HG03439 (cell line): ENCODE measurements at regions not wholly inside any gene's neighbourhood (a gene's known extent, or its start where the extent isn't known, plus 50 kb on each side); places are given as distances from the start of the nearest gene placed in this dataset.
"Not testable (repeated sequence)": the region's sequence is repeated elsewhere in the genome, so short reads cannot be mapped to it uniquely, and the experiment has no call there.

Experiments used
- ATAC-seq: cut with Tn5 transposase; IDR thresholded peaks from one replicate; pipeline ENCODE4 v1.9.1; 2021; ENCODE audit warnings: mild to moderate bottlenecking, moderate library complexity; ENCODE audit not compliant: unreplicated experiment

- ATAC-seq = no peak
Observed at GRCh38 chr18:43341014-43341413, 63.7 kb upstream of the SYT4 start.

- no peak for ATAC-seq
Observed at GRCh38 chr18:43350176-43350575, 72.9 kb upstream of the SYT4 start.

- no peak for ATAC-seq
Observed at GRCh38 chr18:43364535-43364934, 87.2 kb upstream of the SYT4 start.

GRCh38 chr18:43367895-43368294, 90.6 kb upstream of the SYT4 start:
- ATAC-seq = no peak

- ATAC-seq = not testable (repeated sequence)
Observed at GRCh38 chr18:43369311-43369710, 92.0 kb upstream of the SYT4 start.

DNA sequence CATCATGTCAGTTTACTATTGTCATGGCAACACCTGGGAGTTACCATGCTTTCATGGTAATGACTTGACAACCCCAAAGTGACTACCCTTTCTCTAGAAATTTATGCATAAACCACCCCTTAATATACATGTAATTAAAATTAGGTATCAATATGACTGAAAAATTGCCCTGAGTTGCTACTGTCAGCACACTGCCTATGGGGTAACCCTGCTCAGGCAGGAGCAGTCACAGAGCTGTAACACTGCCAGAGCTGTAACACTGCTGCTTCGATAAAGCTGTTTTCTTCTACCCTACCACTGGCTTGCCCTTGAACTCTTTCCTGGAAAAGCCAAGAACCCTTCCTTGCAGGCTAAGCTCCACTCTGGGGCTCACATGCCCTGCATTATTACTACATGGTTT, 95.5 kb upstream of the SYT4 start:
- ATAC-seq = no peak

GRCh38 chr18:43380104-43380672, 102.9 kb upstream of the SYT4 start:
- ATAC-seq = no peak

- ATAC-seq = no peak
Observed at GRCh38 chr18:43382641-43383403, 105.5 kb upstream of the SYT4 start.

GRCh38 chr18:43389163-43389562, 111.9 kb upstream of the SYT4 start:
- no peak for ATAC-seq

DNA sequence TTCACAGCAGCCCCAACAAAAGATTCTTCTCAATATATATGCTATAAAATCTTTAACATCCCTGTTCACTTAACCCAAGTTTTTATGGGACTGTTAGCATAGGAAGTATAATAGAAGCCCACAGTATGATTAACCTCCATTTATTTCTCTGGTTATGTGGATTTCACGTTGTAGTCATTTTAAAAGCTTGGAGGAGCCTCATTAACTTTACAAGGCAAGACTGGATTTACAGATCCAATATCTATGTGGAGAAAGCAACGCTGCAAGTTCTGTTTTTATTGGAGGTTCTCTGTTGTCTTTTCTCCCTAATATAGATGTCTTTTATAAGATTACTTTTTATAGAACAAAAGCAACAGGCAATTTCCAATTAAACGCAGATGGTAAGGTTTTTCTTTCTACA, 114.9 kb upstream of the SYT4 start:
- ATAC-seq = no peak

- no peak for ATAC-seq
Observed at GRCh38 chr18:43393174-43393573, 115.9 kb upstream of the SYT4 start.

DNA sequence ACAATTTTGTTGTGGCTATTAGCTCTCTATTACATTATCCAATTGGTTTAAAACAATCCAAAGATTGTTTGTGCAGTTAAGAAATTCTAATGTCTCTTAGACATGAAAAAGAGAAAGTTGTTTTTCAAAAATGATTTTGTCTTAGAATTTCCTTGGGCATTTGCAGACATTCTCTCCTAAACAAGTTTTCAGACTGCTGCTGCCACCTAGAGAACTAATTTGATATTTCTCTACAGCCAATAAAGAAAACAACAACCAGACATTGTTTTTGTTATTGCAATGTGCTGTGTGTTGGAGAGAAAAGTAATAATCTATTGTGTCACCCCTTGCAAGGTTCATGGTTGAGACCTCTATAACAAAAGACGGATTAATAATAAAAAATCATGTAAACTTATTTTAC, 119.0 kb upstream of the SYT4 start:
- ATAC-seq = no peak

- no peak for ATAC-seq
Observed at GRCh38 chr18:43398601-43399000, 121.3 kb upstream of the SYT4 start.

DNA sequence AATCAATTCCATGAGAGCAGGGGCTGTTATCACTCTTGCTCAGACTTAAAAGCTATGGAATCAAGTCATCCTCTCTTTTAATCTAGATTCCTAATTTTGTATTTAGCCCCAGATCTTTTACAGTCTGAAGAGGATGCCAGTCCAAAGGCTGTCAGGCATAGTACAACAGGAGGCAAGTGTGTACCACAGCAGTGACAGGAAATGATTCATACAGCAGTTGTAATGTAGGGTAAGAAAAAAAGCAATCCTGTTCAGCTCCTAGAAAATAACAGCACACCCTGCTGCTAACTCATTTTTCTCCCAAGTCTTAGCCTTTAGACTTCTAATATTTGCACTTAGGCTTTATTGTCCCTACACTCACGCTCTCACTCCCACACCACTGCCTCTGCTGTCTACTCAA, 127.8 kb upstream of the SYT4 start:
- no peak for ATAC-seq

DNA sequence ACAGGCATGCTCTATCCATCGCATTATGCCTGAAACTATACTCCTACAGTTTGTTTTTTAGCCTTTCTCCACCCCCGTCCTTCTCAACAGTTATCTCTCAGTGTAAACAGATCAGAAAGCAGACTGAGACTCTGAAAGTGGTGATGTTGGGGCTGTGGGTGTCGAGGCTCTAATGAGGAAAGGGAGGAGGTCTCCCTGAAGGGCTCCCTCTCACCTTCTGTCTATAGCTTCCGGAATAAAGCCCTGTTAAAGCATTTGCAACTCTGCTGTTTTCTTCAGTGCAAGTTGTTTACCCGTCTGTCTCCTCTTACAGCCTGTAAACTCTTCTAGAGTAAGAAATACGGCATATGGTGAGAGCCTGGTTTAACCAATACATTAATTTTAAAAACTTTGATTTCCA, 136.7 kb upstream of the SYT4 start:
- no peak for ATAC-seq

- ATAC-seq = no peak
Observed at GRCh38 chr18:43420091-43420490, 142.8 kb upstream of the SYT4 start.

DNA sequence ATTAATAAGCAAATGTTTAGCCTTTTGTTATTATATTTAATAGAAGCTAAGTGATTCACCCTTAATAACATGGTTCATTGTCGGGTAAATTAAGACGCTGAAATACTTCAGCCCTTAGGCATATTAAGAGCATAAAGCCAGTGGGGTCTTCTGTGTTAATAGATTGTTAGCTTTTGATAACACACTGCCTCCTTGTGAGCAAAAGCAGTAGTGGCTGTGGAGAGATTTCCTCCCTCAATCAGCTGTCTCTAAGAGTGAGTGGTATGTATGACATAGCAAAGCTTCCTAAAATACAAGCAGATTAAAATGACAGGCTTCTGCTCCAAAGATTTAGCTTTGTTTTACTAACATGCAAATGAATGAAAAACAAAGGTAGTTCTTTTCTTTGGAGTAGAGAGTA, 143.7 kb upstream of the SYT4 start:
- ATAC-seq = no peak

- ATAC-seq = no peak
Observed at GRCh38 chr18:43422518-43422917, 145.2 kb upstream of the SYT4 start.

DNA sequence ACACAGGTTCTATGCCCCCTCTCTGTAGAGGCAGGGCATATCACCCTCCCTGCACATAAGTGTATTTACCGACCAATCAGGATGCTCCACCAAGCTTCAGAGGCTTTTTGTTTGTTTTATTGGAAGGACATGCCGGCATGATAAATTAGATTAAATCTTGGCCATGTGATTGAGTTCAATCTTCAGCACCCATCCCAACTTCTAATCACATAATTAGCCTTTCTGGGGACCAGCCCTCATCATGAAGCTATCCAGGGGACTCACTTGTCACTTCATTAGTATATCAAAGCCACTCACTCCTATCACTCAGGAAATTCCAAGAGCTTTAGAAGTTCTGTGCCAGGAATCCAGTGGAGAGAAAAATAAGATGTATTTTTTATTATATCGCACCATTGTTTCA, 158.6 kb upstream of the SYT4 start:
- ATAC-seq = no peak

- ATAC-seq = no peak
Observed at GRCh38 chr18:43442131-43442530, 164.8 kb upstream of the SYT4 start.

DNA sequence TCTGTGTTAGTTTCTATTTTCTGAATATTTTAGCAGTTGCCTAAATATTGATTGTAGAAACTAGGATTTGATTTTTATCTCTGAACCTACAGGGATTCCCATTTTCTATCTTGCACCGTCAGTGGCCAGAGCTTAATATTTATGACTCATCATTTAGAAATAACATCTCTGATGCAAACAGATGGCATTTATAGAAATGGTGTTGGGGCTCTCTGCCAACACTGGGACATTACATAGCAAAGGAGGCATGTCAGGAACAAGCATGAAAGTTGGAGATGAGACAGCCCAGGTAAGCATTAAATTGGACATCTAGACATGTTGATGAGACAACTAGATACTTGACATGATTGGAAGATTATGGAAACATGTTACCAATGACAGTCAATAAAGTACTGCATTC, 165.3 kb upstream of the SYT4 start:
- ATAC-seq = no peak

- ATAC-seq = no peak
Observed at GRCh38 chr18:43465483-43465882, 188.2 kb upstream of the SYT4 start.

DNA sequence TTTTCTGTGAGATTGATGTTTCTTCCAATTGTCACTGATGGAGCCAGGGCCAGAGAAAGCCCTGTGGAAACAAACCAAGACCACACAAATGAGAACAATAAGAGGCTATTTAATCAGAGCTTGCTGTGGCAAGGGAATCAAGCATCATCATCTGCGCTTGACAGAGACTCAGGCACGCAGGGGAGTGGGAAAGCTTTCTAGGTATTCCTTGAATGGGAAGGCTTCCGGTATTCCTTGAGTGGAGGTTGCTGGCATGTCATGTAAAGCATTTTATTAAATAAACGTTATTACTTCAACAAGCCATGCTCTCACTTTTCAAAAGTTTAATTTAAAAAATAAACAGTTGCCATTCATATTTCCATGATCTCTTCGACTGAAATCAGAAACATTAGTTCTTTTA, 194.6 kb upstream of the SYT4 start:
- no peak for ATAC-seq
